ENCODE measurements at regions not wholly inside any gene's neighbourhood (a gene's known extent, or its start where the extent isn't known, plus 50 kb on each side); places are given as distances from the start of the nearest gene placed in this dataset.

DNA sequence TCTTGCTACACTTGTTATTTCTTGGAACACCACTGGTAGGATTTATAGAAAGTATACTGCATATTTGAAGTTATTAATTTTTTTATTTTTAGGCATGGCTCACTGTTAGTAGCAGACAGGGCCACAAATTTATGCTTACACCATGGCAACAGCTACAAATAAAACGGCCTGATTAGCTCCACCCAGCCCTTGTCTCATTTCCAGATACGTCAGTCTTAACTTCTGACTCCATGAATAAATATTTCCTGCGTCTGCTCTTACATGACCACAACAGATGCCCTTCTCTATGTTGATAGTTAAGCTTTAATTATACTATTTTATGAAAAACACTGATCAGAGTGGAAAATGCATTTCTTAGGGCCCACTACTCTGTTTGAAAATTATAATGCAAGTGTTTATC is 62.3 kb upstream of the CPOX start:
- H3K27ac ChIP-seq (ENCODE audit: low read length), result no peak overlapping the region
- no peak for ATAC-seq
- intact Hi-C loops (cut with micrococcal nuclease; ENCODE audit: unreplicated experiment), result no loop called here
- no peak overlapping the region for H3K4me3 ChIP-seq (ENCODE audit: low read depth in 2 of 2, low read length in 2 of 2)
- H3K27me3 ChIP-seq (ENCODE audit: control insufficient read depth, insufficient read depth, low read length), result peaks cover 22% of the 10 kb centered on the region
- no peak for DNase-seq (ENCODE audit: low read depth, low spot score)
- TF ChIP-seq POLR2AphosphoS5 (IDR thresholded peaks at IDR 0.05; ENCODE audit: low read depth, low read length) (no peak), TCF7L2 (IDR thresholded peaks at IDR 0.05; ENCODE audit: low read depth, low read length) (no peak), SIN3A (IDR thresholded peaks at IDR 0.05; ENCODE audit: borderline replicate concordance, insufficient read depth, low read depth, low read length) (no peak)
- TF ChIP-seq, protein P1, sequence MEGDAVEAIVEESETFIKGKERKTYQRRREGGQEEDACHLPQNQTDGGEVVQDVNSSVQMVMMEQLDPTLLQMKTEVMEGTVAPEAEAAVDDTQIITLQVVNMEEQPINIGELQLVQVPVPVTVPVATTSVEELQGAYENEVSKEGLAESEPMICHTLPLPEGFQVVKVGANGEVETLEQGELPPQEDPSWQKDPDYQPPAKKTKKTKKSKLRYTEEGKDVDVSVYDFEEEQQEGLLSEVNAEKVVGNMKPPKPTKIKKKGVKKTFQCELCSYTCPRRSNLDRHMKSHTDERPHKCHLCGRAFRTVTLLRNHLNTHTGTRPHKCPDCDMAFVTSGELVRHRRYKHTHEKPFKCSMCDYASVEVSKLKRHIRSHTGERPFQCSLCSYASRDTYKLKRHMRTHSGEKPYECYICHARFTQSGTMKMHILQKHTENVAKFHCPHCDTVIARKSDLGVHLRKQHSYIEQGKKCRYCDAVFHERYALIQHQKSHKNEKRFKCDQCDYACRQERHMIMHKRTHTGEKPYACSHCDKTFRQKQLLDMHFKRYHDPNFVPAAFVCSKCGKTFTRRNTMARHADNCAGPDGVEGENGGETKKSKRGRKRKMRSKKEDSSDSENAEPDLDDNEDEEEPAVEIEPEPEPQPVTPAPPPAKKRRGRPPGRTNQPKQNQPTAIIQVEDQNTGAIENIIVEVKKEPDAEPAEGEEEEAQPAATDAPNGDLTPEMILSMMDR (IDR thresholded peaks at IDR 0.05), result no peak
- TF ChIP-seq, protein P2, sequence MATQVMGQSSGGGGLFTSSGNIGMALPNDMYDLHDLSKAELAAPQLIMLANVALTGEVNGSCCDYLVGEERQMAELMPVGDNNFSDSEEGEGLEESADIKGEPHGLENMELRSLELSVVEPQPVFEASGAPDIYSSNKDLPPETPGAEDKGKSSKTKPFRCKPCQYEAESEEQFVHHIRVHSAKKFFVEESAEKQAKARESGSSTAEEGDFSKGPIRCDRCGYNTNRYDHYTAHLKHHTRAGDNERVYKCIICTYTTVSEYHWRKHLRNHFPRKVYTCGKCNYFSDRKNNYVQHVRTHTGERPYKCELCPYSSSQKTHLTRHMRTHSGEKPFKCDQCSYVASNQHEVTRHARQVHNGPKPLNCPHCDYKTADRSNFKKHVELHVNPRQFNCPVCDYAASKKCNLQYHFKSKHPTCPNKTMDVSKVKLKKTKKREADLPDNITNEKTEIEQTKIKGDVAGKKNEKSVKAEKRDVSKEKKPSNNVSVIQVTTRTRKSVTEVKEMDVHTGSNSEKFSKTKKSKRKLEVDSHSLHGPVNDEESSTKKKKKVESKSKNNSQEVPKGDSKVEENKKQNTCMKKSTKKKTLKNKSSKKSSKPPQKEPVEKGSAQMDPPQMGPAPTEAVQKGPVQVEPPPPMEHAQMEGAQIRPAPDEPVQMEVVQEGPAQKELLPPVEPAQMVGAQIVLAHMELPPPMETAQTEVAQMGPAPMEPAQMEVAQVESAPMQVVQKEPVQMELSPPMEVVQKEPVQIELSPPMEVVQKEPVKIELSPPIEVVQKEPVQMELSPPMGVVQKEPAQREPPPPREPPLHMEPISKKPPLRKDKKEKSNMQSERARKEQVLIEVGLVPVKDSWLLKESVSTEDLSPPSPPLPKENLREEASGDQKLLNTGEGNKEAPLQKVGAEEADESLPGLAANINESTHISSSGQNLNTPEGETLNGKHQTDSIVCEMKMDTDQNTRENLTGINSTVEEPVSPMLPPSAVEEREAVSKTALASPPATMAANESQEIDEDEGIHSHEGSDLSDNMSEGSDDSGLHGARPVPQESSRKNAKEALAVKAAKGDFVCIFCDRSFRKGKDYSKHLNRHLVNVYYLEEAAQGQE (IDR thresholded peaks at IDR 0.05; ENCODE audit: insufficient read depth in 1 of 2, low read depth in 2 of 2, low read length in 1 of 2), result no peak
- ChIA-PET CTCF (no interaction called here), POLR2A (no interaction called here)
- no peaks in the 10 kb centered on the region for H3K9me3 ChIP-seq (ENCODE audit: control insufficient read depth, insufficient read depth, low read depth, low read length)
- in situ Hi-C loops (cut with HindIII; ENCODE audit: low pct_unique_long_range_greater_than_20kb, low sequenced_read_pairs), result no loop called here
- H3K4me1 ChIP-seq (ENCODE audit: control insufficient read depth, insufficient read depth, low read length), result no peaks in the 10 kb centered on the region
- BruUV-seq (replicated peaks), result no TSS peak
- H3K36me3 ChIP-seq (ENCODE audit: control insufficient read depth, insufficient read depth, low read length), result no peaks in the 10 kb centered on the region

DNA sequence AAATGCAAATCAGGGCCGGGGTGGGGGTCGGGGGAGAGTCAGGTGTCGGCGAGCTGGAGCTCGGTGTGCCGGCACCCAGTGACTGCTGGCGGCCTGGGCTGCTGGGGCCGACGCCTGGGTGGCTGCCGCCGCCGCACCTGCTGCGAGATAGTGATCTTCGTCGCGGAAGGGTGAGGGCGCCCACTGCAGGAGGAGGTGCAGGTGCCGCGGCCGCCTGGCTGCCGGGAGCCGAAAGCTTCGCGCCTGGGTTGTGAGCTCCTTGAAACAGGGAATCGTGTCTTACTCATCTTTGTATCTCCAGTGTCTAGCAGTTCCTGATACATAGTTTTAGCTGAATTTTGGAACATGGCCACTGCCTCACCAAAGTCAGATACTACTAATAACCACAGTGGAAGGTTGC is 64.0 kb upstream of the CPOX start:
- in situ Hi-C loops (cut with HindIII; ENCODE audit: low pct_unique_long_range_greater_than_20kb, low sequenced_read_pairs), result no loop called here
- Histone ChIP-seq H3K36me3 (ENCODE audit: control insufficient read depth, insufficient read depth, low read length) (no peaks in the 10 kb centered on the region), H3K27ac (ENCODE audit: low read length) (no peak overlapping the region), H3K4me3 (ENCODE audit: low read depth in 2 of 2, low read length in 2 of 2) (no peak overlapping the region), H3K4me1 (ENCODE audit: control insufficient read depth, insufficient read depth, low read length) (no peaks in the 10 kb centered on the region), H3K9me3 (ENCODE audit: control insufficient read depth, insufficient read depth, low read depth, low read length) (no peaks in the 10 kb centered on the region), H3K27me3 (ENCODE audit: control insufficient read depth, insufficient read depth, low read length) (peaks cover 18% of the 10 kb centered on the region)
- TF ChIP-seq, protein P2 (IDR thresholded peaks at IDR 0.05; ENCODE audit: insufficient read depth in 1 of 2, low read depth in 2 of 2, low read length in 1 of 2), result no peak
- TF ChIP-seq POLR2AphosphoS5 (IDR thresholded peaks at IDR 0.05; ENCODE audit: low read depth, low read length), result no peak
- TF ChIP-seq, protein P1 (IDR thresholded peaks at IDR 0.05), result peak; percentile 47
- TF ChIP-seq SIN3A (IDR thresholded peaks at IDR 0.05; ENCODE audit: borderline replicate concordance, insufficient read depth, low read depth, low read length), result no peak
- BruUV-seq (replicated peaks), result no TSS peak
- CTCF ChIA-PET, result interaction anchor here (0.7 kb wide), 1 partner anchor 542 kb away, joined by 3 read pairs; no protein-coding TSS in a partner anchor
- ATAC-seq (peak; percentile 65; the same call in 1 of the 2 replicates), DNase-seq (ENCODE audit: low read depth, low spot score) (no peak)
- POLR2A ChIA-PET, result no interaction called here
- intact Hi-C loops (cut with micrococcal nuclease; ENCODE audit: unreplicated experiment), result no loop called here

Measured in Panc1 (cell line).